B cell (primary cell): ENCODE measurements at regions not wholly inside any gene's neighbourhood (a gene's known extent, or its start where the extent isn't known, plus 50 kb on each side); places are given as distances from the start of the nearest gene placed in this dataset.

Source experiments
- ATAC-seq: fragments of 200-7000 bp; cut with Tn5 transposase; one replicate; pipeline ENCODE4 v1.10.0; 2021; ENCODE audit warnings: low read depth, mild to moderate bottlenecking, moderate number of reproducible peaks, moderate library complexity
- CTCF ChIA-PET: fragments of 350-600 bp; sonication (Branson Sonifier 250); formaldehyde crosslinking; loops from one replicate; lab custom pipeline; 2021; ENCODE audit warnings: antibody characterized with exemption, inconsistent platforms; lab: Charles Lee
- POLR2A ChIA-PET: fragments of 350-600 bp; sonication (Branson Sonifier 250); formaldehyde crosslinking; loops from one replicate; lab custom pipeline; 2021; ENCODE audit warnings: antibody characterized with exemption; lab: Charles Lee
- DNase-seq: peaks from one replicate; pipeline ENCODE4 v3.0.0; 2013
- H2AFZ ChIP-seq: 2 replicates; pipeline ENCODE4 v1.6.1; 2012; ENCODE audit warnings: mild to moderate bottlenecking, low read depth, low read length; ENCODE audit not compliant: insufficient read depth, poor library complexity, severe bottlenecking
- H3K27ac ChIP-seq, 2 donors: 1 replicate in 1 of 2; 2 replicates in 1 of 2; pipeline ENCODE4 v1.5.1; 2012 to 2013; ENCODE audit warnings: low read length in 2 of 2, mild to moderate bottlenecking in 2 of 2, moderate library complexity in 1 of 2
- H3K27me3 ChIP-seq, 4 experiments: fragments of 200-600 bp in 1 of 4; sonication (generic) in 1 of 4; replicated peaks in 1 of 4; 1 replicate in 2 of 4; 2 replicates in 2 of 4; pipeline versions ENCODE4 v1.6.1 to v1.7.0; 2013 to 2016; ENCODE audit warnings: low read length in 3 of 4, mild to moderate bottlenecking in 2 of 4, mixed read lengths in 1 of 4, moderate library complexity in 1 of 4; ENCODE audit not compliant: insufficient read depth in 4 of 4, control insufficient read depth in 3 of 4; ENCODE audit errors: control extremely low read depth in 1 of 4
- H3K36me3 ChIP-seq, 2 experiments: replicated peaks in 1 of 2; 1 replicate in 1 of 2; 2 replicates in 1 of 2; pipeline versions ENCODE4 v1.6.1 to v1.7.1; 2013; ENCODE audit warnings: low read length in 1 of 2; ENCODE audit not compliant: insufficient read depth in 2 of 2, control insufficient read depth in 1 of 2; ENCODE audit errors: control extremely low read depth in 1 of 2, extremely low read depth in 1 of 2
- H3K4me1 ChIP-seq, 2 donors: fragments of 200-600 bp in 1 of 2; sonication (generic) in 1 of 2; 1 replicate in 1 of 2; 2 replicates in 1 of 2; pipeline versions ENCODE4 v1.5.1 to v1.6.1; 2013 to 2017; ENCODE audit warnings: low read length in 2 of 2; ENCODE audit not compliant: control insufficient read depth in 2 of 2, insufficient read depth in 2 of 2
- H3K4me2 ChIP-seq: replicated peaks from 2 replicates; pipeline ENCODE3; 2012; ENCODE audit warnings: mild to moderate bottlenecking, low read depth, low read length; ENCODE audit not compliant: poor library complexity, severe bottlenecking
- H3K4me3 ChIP-seq, 5 experiments: fragments of 200-600 bp in 1 of 5; sonication (generic) in 1 of 5; 1 replicate in 3 of 5; 2 replicates in 2 of 5; pipeline versions ENCODE4 v1.5.1 to v1.7.0; 2011 to 2016; ENCODE audit warnings: low read length in 4 of 5, mild to moderate bottlenecking in 4 of 5, low read depth in 2 of 5, control low read depth in 1 of 5, moderate library complexity in 1 of 5; ENCODE audit not compliant: insufficient read depth in 1 of 5; ENCODE audit errors: control extremely low read depth in 1 of 5, extremely low read depth in 1 of 5
- H3K79me2 ChIP-seq: fragments of 200-600 bp; sonication (generic); one replicate; pipeline ENCODE4 v1.6.0; 2016; ENCODE audit warnings: low read length; ENCODE audit not compliant: control insufficient read depth, insufficient read depth
- H3K9ac ChIP-seq: fragments of 200-600 bp; sonication (generic); 2 replicates; pipeline ENCODE4 v1.6.1; 2017; ENCODE audit warnings: mild to moderate bottlenecking, low read length, moderate library complexity
- H3K9me3 ChIP-seq, 3 donors: one replicate each; pipeline versions ENCODE4 v1.6.1 to v1.7.1; 2013; ENCODE audit warnings: low read length in 2 of 3; ENCODE audit not compliant: control insufficient read depth in 2 of 3, insufficient read depth in 1 of 3; ENCODE audit errors: control extremely low read depth in 1 of 3
- H4K20me1 ChIP-seq: 2 replicates; pipeline ENCODE4 v1.6.0; 2012; ENCODE audit warnings: mild to moderate bottlenecking, low read length; ENCODE audit not compliant: insufficient read depth, control insufficient read depth, poor library complexity, severe bottlenecking
- H3K27ac Mint-ChIP-seq: one replicate; pipeline ENCODE4 v1.8.0; 2021; ENCODE audit warnings: mixed read lengths
- H3K27me3 Mint-ChIP-seq: one replicate; pipeline ENCODE4 v1.8.0; 2021; ENCODE audit warnings: mixed read lengths
- H3K4me1 Mint-ChIP-seq: one replicate; pipeline ENCODE4 v1.8.0; 2021; ENCODE audit warnings: mixed read lengths
- H3K4me3 Mint-ChIP-seq: one replicate; pipeline ENCODE4 v1.8.0; 2021; ENCODE audit warnings: mixed read lengths
- H3K9me3 Mint-ChIP-seq: one replicate; pipeline ENCODE4 v1.8.0; 2022; ENCODE audit warnings: mixed read lengths; ENCODE audit not compliant: insufficient read depth
- CTCF ChIP-seq: fragments of 200-600 bp; IDR thresholded peaks from one replicate; pipeline ENCODE4 v1.8.0; 2022; ENCODE audit warnings: antibody characterized with exemption, mild to moderate bottlenecking
- EZH2 ChIP-seq: IDR thresholded peaks from 2 replicates; pipeline ENCODE4 v1.6.1; 2012; ENCODE audit warnings: borderline replicate concordance, low read depth, mild to moderate bottlenecking, moderate library complexity, low read length; ENCODE audit not compliant: insufficient read depth, poor library complexity, severe bottlenecking
- WGBS: methylation state at CpG from one replicate; pipeline ENCODE4 v1.1.5; 2013; ENCODE audit warnings: missing lambda C conversion rate; ENCODE audit not compliant: insufficient coverage; 5-methylcytosine and 5-hydroxymethylcytosine counted together
- intact Hi-C: fragments of 100-400 bp; cut with micrococcal nuclease; formaldehyde crosslinking; loops from one replicate; pipeline ENCODE4 v1.10.0; 2022

DNA sequence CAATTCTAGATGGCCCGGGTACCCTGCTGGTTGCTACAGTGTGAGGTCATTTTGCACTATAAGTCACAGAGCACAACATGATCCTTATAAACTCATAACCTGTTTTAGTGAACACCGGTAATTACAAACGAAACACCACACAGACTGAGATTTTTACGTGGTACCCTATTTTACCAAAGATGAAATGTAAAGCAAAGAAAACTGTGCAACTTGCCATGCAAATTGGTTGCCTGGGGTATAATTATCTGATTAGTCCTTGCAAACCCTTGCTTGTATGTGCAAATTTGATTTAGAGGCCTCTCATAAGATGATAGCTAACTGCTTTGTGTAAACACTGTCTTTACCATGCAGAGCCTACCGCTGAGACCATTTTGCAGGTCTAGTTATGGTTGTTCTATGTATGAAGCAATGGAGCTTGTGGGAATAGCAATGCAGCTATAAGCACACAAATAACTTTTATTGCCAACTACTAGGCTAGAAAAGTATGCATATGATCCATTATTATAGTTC lies 372.1 kb upstream of the FAR2 start:
- Histone ChIP-seq H3K9me3 (no peaks in the 10 kb centered on the region), H3K27ac (no peak overlapping the region), H3K4me1 (no peaks in the 10 kb centered on the region), H3K4me2 (no peak overlapping the region), H3K4me3 (no peak overlapping the region), H3K36me3 (no peaks in the 10 kb centered on the region), H2AFZ (no peak overlapping the region), H4K20me1 (no peaks in the 10 kb centered on the region), H3K27me3 (no peaks in the 10 kb centered on the region), H3K9ac (no peak overlapping the region), H3K79me2 (no peaks in the 10 kb centered on the region)
- CTCF ChIA-PET: no interaction called here
- DNase-seq: no peak
- TF ChIP-seq EZH2: no peak
- TF ChIP-seq CTCF: no peak
- Mint-ChIP-seq H3K27me3 (no peaks in the 10 kb centered on the region), H3K27ac (no peak overlapping the region), H3K4me1 (no peaks in the 10 kb centered on the region), H3K9me3 (no peaks in the 10 kb centered on the region), H3K4me3 (no peak overlapping the region)
- intact Hi-C loops: no loop called here
- POLR2A ChIA-PET: no interaction called here
- ATAC-seq: no peak
- no CpG with 5 or more reads among the region's 5 CpGs for WGBS

GRCh38 chr12:28777603-28778365 lies 371.3 kb upstream of the FAR2 start:
- Histone ChIP-seq H2AFZ (no peak overlapping the region), H3K4me2 (no peak overlapping the region), H3K4me1 (no peaks in the 10 kb centered on the region), H3K27me3 (no peaks in the 10 kb centered on the region), H3K4me3 (no peak overlapping the region), H3K9me3 (no peaks in the 10 kb centered on the region), H3K9ac (no peak overlapping the region), H3K79me2 (no peaks in the 10 kb centered on the region), H3K36me3 (no peaks in the 10 kb centered on the region), H4K20me1 (no peaks in the 10 kb centered on the region), H3K27ac (no peak overlapping the region)
- ChIA-PET POLR2A (no interaction called here), CTCF (no interaction called here)
- H3K27ac Mint-ChIP-seq: no peak overlapping the region
- no peak overlapping the region for H3K4me3 Mint-ChIP-seq
- H3K27me3 Mint-ChIP-seq: no peaks in the 10 kb centered on the region
- no peak for TF ChIP-seq CTCF
- no peak for TF ChIP-seq EZH2
- no peaks in the 10 kb centered on the region for H3K9me3 Mint-ChIP-seq
- DNase-seq: no peak
- ATAC-seq: no peak
- WGBS: 83% methylated on average over 3 of the region's 8 CpGs
- H3K4me1 Mint-ChIP-seq: no peaks in the 10 kb centered on the region
- intact Hi-C loops: no loop called here
